ENCODE measurements at regions not wholly inside any gene's neighbourhood (a gene's known extent, or its start where the extent isn't known, plus 50 kb on each side); places are given as distances from the start of the nearest gene placed in this dataset.

DNA sequence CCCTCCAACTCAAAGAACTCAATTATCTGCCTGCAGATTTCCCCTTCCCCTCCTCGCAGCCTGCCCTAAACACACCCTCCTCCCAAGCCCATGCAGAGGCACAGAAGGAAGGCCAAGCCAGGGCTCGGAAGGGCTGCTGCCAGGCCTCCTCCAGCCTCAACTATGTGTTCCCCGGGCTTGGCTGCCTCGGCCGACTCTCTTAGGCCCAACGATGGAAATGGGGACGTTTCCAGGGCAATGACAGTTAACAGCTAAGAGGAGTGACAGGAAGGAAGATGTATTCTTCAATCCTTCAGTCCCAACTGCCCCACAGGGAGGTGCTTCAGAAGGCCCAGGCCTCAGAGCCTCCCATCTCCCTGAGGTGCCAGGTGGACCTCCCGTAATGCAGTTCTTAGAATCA lies 104.0 kb upstream of the AKIP1 start:
- H3K4me3 ChIP-seq (ENCODE audit: low read length): peak overlapping the region; percentile 29
- TF ChIP-seq, protein P1, sequence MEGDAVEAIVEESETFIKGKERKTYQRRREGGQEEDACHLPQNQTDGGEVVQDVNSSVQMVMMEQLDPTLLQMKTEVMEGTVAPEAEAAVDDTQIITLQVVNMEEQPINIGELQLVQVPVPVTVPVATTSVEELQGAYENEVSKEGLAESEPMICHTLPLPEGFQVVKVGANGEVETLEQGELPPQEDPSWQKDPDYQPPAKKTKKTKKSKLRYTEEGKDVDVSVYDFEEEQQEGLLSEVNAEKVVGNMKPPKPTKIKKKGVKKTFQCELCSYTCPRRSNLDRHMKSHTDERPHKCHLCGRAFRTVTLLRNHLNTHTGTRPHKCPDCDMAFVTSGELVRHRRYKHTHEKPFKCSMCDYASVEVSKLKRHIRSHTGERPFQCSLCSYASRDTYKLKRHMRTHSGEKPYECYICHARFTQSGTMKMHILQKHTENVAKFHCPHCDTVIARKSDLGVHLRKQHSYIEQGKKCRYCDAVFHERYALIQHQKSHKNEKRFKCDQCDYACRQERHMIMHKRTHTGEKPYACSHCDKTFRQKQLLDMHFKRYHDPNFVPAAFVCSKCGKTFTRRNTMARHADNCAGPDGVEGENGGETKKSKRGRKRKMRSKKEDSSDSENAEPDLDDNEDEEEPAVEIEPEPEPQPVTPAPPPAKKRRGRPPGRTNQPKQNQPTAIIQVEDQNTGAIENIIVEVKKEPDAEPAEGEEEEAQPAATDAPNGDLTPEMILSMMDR (conservative IDR thresholded peaks at IDR 0.05; ENCODE audit: low read length): no peak
- DNase-seq (ENCODE audit: low read depth): no peak

DNA sequence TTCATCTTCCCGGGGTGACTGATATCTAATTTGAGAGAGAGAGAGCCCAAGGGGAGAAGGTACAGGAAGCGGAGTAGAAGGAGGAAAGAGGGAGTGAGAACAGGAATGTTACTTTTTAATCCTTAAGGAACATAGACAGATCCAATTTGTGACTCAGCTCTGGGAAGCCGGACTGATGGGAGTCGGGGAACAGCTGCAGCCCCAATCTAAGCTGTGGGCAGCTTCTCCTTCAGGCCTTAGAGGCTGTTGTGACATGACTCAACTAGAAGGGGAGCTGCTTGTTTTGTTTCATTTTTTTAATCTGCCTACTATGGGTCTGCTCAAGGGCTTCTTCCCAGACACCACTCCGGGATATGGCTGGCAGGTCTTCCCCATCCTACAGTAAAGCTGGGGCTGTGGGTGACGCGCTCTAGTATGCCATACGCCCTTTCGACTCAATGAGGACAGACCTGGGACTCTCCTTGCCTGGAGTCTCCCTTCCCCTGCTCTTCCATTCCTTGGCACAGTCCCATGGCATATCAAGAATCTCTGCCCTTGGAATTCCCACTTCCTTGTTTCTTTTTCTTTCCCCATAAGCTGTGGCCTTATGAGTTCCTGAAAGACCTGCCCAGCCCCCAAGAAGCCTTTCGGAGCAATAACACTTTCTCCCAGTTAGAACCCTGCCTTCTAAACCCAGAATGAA lies 103.3 kb upstream of the AKIP1 start:
- TF ChIP-seq, protein P1 (conservative IDR thresholded peaks at IDR 0.05; ENCODE audit: low read length): no peak
- peak overlapping the region; percentile 89 for H3K4me3 ChIP-seq (ENCODE audit: low read length)
- DNase-seq (ENCODE audit: low read depth): peak; percentile 88

DNA sequence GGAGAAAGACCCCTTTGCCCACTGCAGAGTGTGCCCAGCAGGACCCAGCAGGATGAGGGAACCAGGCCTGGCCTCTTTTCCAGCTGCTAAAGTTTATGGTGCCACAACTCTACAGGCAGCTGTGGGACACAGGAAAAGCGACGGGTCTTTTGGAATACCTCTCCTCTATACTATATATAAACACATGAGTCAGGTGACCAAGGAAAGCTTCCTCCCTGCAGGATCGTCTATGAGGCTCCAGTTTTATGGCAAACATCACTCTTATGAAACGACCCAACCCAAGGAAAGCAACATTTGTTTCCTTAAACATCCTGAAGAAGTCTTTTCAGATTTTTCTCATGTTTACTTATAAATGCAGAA lies 102.8 kb upstream of the AKIP1 start:
- TF ChIP-seq, protein P1 (conservative IDR thresholded peaks at IDR 0.05; ENCODE audit: low read length): no peak
- peak overlapping the region; percentile 89 for H3K4me3 ChIP-seq (ENCODE audit: low read length)
- DNase-seq (ENCODE audit: low read depth): no peak

DNA sequence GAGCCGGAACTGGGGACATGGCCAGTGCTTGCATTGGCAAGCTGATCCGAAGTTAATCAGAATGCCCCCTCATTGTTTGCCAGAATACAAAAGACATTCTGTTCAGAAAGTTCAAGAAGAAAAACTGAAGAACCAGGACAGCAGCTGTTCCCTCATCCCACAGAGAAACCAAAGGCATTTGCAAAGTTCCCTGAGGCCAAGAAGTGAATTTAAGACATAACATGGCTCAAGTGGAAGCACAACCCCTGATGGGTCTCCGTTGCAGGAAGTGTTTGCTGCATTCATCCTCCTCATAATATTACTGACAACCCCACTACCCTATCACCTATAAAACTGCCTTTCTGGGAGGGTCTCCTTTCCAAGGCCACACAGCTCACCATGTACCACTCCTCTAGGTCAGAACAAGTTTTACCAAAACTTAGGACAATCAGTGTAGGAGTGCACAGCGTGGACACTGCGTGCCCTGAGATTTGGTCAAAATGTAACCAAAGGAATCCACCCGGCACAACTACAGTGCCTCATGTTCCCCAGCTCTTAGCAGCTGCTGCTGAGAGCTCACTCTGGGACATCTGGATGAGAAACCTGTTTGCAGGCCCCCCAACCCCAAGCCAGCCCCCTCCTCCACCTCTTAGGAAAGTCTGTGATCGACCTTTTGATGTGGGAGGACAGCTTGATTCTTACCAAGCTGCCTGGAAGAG lies 101.6 kb upstream of the AKIP1 start:
- H3K4me3 ChIP-seq (ENCODE audit: low read length): peak overlapping the region; percentile 89
- TF ChIP-seq, protein P1 (conservative IDR thresholded peaks at IDR 0.05; ENCODE audit: low read length): no peak
- peak; percentile 35 for DNase-seq (ENCODE audit: low read depth)

DNA sequence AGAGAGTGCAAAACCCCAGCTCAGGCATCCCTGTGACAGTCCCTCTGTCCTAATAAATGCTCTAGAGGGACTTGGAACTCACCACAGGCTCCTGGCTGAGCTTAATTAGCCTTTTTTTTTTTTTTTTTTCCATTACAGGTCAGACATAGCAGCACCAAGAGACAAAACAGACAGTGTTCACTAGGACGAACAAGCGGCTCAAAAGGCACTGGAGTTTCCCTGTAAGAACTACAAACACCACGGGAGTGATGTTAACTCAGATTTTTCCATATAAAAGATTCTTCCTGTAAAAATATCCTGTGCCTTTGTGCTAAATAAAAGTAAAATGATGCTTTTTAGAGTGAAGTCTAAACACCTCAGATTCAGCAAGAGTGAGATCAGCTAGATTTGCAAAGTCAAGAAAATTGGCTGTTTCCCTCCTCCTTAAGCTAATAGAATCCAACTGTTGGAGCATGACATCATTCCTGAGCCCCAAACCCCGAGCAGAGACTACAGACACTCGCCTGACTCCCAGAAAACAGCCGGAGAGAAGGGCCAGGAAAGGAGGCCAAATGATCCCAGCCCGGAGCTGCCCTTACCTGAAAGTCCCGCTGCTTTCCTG lies 101.0 kb upstream of the AKIP1 start:
- DNase-seq (ENCODE audit: low read depth): peak; percentile 63
- H3K4me3 ChIP-seq (ENCODE audit: low read length): peak overlapping the region; percentile 89
- TF ChIP-seq, protein P1 (conservative IDR thresholded peaks at IDR 0.05; ENCODE audit: low read length): no peak

DNA sequence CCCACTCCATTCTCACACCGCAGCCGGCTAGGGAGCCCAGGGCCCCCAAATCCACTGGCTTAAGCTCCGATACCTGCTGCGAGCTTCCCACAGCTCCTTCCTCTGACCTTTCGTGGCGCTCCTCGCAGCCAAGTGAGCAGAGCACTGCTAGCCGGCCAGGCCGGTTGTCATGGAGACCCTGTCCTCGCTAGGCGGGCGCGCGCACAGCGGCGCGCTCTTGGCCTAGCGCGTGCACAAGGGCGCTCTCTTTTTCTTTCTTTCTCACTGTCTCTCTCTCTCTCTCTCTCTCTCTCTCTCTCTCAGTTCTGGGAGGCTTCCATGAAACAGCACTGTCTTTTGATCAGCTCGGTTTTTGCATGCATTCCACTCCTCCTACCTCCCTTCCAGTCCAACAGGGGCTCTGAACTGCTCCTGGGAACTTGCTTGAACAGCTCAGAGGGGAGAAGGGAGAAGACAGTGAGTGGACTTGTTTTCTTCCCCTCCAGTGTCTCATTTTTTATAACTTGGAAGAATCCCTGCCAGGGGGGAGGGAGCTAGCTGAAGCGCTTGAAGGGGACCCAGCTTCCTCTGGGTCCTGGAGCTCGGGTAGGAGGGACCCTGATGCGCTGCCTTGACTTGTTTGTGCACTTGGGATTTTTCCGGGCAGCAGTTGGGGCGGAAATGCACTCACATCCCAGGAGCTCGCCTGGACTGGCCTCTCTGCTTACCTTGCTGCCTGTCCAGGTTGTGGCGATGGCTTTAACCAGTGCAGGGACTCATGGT lies 100.3 kb upstream of the AKIP1 start:
- TF ChIP-seq, protein P1 (conservative IDR thresholded peaks at IDR 0.05; ENCODE audit: low read length): no peak; the same call in 1 of the 2 replicates
- H3K4me3 ChIP-seq (ENCODE audit: low read length): peak overlapping the region; percentile 89
- peak; percentile 88 for DNase-seq (ENCODE audit: low read depth)
